SU-DHL-6 (cell line): ENCODE measurements at regions not wholly inside any gene's neighbourhood (a gene's known extent, or its start where the extent isn't known, plus 50 kb on each side); places are given as distances from the start of the nearest gene placed in this dataset.

Source experiments
- H2AFZ ChIP-seq: fragments of 200-600 bp; sonication (generic); 2 replicates; pipeline ENCODE4 v1.6.1; 2014; ENCODE audit warnings: low read depth, mild to moderate bottlenecking, moderate library complexity, mixed read lengths, antibody characterized with exemption, low read length; ENCODE audit not compliant: severe bottlenecking
- H3F3A ChIP-seq: fragments of 200-600 bp; shearing (Covaris generic); 2 replicates; pipeline ENCODE4 v1.6.0; 2016; ENCODE audit warnings: antibody characterized with exemption, mild to moderate bottlenecking; ENCODE audit not compliant: insufficient read depth
- H3K27ac ChIP-seq: fragments of 200-600 bp; sonication (generic); 2 replicates; pipeline ENCODE4 v1.5.1; 2016; ENCODE audit warnings: low read depth, mild to moderate bottlenecking, low read length, moderate library complexity, mixed read lengths
- H3K27me3 ChIP-seq: fragments of 200-600 bp; sonication (generic), shearing (Covaris generic); 2 replicates; pipeline ENCODE4 v1.6.0; 2014; ENCODE audit warnings: mild to moderate bottlenecking, low read length
- H3K36me3 ChIP-seq: fragments of 200-600 bp; sonication (generic); 2 replicates; pipeline ENCODE4 v1.6.1; 2014; ENCODE audit warnings: mild to moderate bottlenecking, low read length, mixed read lengths
- H3K4me2 ChIP-seq: fragments of 300-600, 200-600 bp; shearing (Covaris generic), sonication (generic); 2 replicates; pipeline ENCODE4 v1.6.0; 2014; ENCODE audit warnings: low read length, low read depth, mild to moderate bottlenecking; ENCODE audit not compliant: poor library complexity, severe bottlenecking
- H3K4me3 ChIP-seq: fragments of 200-600 bp; sonication (generic); 2 replicates; pipeline ENCODE4 v1.5.1; 2014; ENCODE audit warnings: antibody characterized with exemption, low read length, mild to moderate bottlenecking, mixed read lengths; ENCODE audit not compliant: insufficient read depth, poor library complexity, severe bottlenecking
- H3K79me2 ChIP-seq: fragments of 200-600 bp; sonication (generic); 2 replicates; pipeline ENCODE4 v1.6.1; 2014; ENCODE audit warnings: mild to moderate bottlenecking, low read length, moderate library complexity; ENCODE audit not compliant: insufficient read depth
- H3K9ac ChIP-seq: fragments of 200-600 bp; sonication (generic); 2 replicates; pipeline ENCODE4 v1.7.0; 2014; ENCODE audit warnings: mild to moderate bottlenecking, low read length
- H3K9me2 ChIP-seq: fragments of 200-600 bp; sonication (generic); replicated peaks from 2 replicates; pipeline ENCODE4 v1.6.1; 2014; ENCODE audit warnings: low read length; ENCODE audit not compliant: insufficient read depth
- H3K9me3 ChIP-seq: fragments of 200-600 bp; sonication (generic); 2 replicates; pipeline ENCODE4 v1.6.1; 2014; ENCODE audit warnings: low read length, mixed read lengths; ENCODE audit not compliant: insufficient read depth
- H4K20me1 ChIP-seq: fragments of 200-600 bp; sonication (generic); 2 replicates; pipeline ENCODE4 v1.6.1; 2014; ENCODE audit warnings: low read depth, mild to moderate bottlenecking, antibody characterized with exemption, low read length, moderate library complexity, mixed read lengths
- CTCF ChIP-seq: fragments of 200-600 bp; sonication (generic); IDR thresholded peaks from one replicate; pipeline ENCODE4 v1.5.1; 2017; ENCODE audit warnings: antibody characterized with exemption, mild to moderate bottlenecking, low read length, moderate library complexity; ENCODE audit not compliant: insufficient read depth, poor library complexity, severe bottlenecking
- EZH2phosphoT487 ChIP-seq: fragments of 200-600 bp; sonication (generic), shearing (Covaris generic); conservative IDR thresholded peaks from 2 replicates; pipeline ENCODE4 v1.6.1; 2018; ENCODE audit warnings: mild to moderate bottlenecking, antibody characterized with exemption, low read length, moderate library complexity, mixed read lengths

GRCh38 chr12:115297445-115297844 is 613.5 kb upstream of the TBX3 start:
- no peak overlapping the region for H3K4me2 ChIP-seq
- H3K9me2 ChIP-seq = no peaks in the 10 kb centered on the region

GRCh38 chr12:115296613-115297198 is 612.7 kb upstream of the TBX3 start:
- Histone ChIP-seq H3K27ac (no peak overlapping the region), H3K36me3 (no peaks in the 10 kb centered on the region), H3K79me2 (no peaks in the 10 kb centered on the region), H3K9ac (no peak overlapping the region), H3F3A (no peaks in the 10 kb centered on the region), H4K20me1 (no peaks in the 10 kb centered on the region), H3K9me3 (no peaks in the 10 kb centered on the region), H3K27me3 (no peaks in the 10 kb centered on the region), H3K9me2 (no peaks in the 10 kb centered on the region), H3K4me3 (no peak overlapping the region), H3K4me2 (no peak overlapping the region), H2AFZ (no peak overlapping the region)
- TF ChIP-seq CTCF (no peak), EZH2phosphoT487 (no peak)

More at GRCh38 chr12:115297445-115297844, 613.5 kb upstream of the TBX3 start:
- H3K4me3 ChIP-seq = no peak overlapping the region
- no peak overlapping the region for H3K9ac ChIP-seq
- H3K27me3 ChIP-seq = no peaks in the 10 kb centered on the region
- TF ChIP-seq CTCF (no peak), EZH2phosphoT487 (no peak)
- H3K27ac ChIP-seq = no peak overlapping the region
- H3K9me3 ChIP-seq = no peaks in the 10 kb centered on the region
- H3K79me2 ChIP-seq = no peaks in the 10 kb centered on the region
- no peaks in the 10 kb centered on the region for H3K36me3 ChIP-seq
- H4K20me1 ChIP-seq = no peaks in the 10 kb centered on the region
- no peaks in the 10 kb centered on the region for H3F3A ChIP-seq
- H2AFZ ChIP-seq = no peak overlapping the region

- no peaks in the 10 kb centered on the region for H3F3A ChIP-seq
- H3K9ac ChIP-seq = no peak overlapping the region
- no peak overlapping the region for H3K4me3 ChIP-seq
- no peak for TF ChIP-seq CTCF
- no peak for TF ChIP-seq EZH2phosphoT487
- no peak overlapping the region for H3K27ac ChIP-seq
- H3K36me3 ChIP-seq = no peaks in the 10 kb centered on the region
- no peak overlapping the region for H2AFZ ChIP-seq
- H3K27me3 ChIP-seq = no peaks in the 10 kb centered on the region
- no peaks in the 10 kb centered on the region for H3K79me2 ChIP-seq
- H3K9me2 ChIP-seq = no peaks in the 10 kb centered on the region
- no peak overlapping the region for H3K4me2 ChIP-seq
- no peaks in the 10 kb centered on the region for H4K20me1 ChIP-seq
- no peaks in the 10 kb centered on the region for H3K9me3 ChIP-seq
Measured at GRCh38 chr12:115295886-115296285, 611.9 kb upstream of the TBX3 start.
